Adrenal gland (tissue), 9 donors: ENCODE measurements at regions not wholly inside any gene's neighbourhood (a gene's known extent, or its start where the extent isn't known, plus 50 kb on each side); places are given as distances from the start of the nearest gene placed in this dataset.

Experiments
- DNase-seq, 7 donors: peaks; one replicate each; pipeline ENCODE4 v3.0.0-alpha.2; 2019 to 2020
- H3K27ac ChIP-seq, 5 donors: fragments of 200-600 bp; sonication (generic) in 4 of 5; 1 replicate in 3 of 5; 2 replicates in 2 of 5; pipeline versions ENCODE4 v1.5.1 to v1.8.0; 2016 to 2020; ENCODE audit warnings: mild to moderate bottlenecking in 1 of 5
- H3K27me3 ChIP-seq: fragments of 200-600 bp; 2 replicates; pipeline ENCODE4 v1.8.0; 2021
- H3K36me3 ChIP-seq, 2 donors: fragments of 200-600 bp; replicated peaks in 1 of 2; 1 replicate in 1 of 2; 2 replicates in 1 of 2; pipeline versions ENCODE4 v1.5.1 to v1.8.0; 2018 to 2022
- H3K4me1 ChIP-seq, 2 donors: fragments of 200-600 bp; replicated peaks in 1 of 2; 1 replicate in 1 of 2; 2 replicates in 1 of 2; pipeline versions ENCODE4 v1.5.1 to v1.8.0; 2018 to 2021
- H3K4me3 ChIP-seq, 4 donors: fragments of 200-600 bp; sonication (generic) in 3 of 4; one replicate each; pipeline ENCODE4 v1.5.1; 2016 to 2018
- H3K9me3 ChIP-seq, 3 donors: fragments of 200-600 bp; sonication (generic) in 1 of 3; replicated peaks in 1 of 3; 1 replicate in 2 of 3; 2 replicates in 1 of 3; pipeline versions ENCODE4 v1.5.1 to v1.8.0; 2016 to 2021
- CTCF ChIP-seq, 6 experiments: fragments of 450-650 bp in 4 of 6; fragments of 200-600 bp in 2 of 6; sonication (generic) in 1 of 6; IDR thresholded peaks; 1 replicate in 5 of 6; 2 replicates in 1 of 6; pipeline versions ENCODE4 v1.5.1 to v1.8.0; 2016 to 2021; ENCODE audit warnings: antibody characterized with exemption in 6 of 6, mild to moderate bottlenecking in 2 of 6, moderate library complexity in 1 of 6
- POLR2A ChIP-seq, 2 donors: fragments of 450-650 bp; IDR thresholded peaks; one replicate each; pipeline ENCODE4 v1.6.1; 2017; ENCODE audit warnings: antibody characterized with exemption in 2 of 2, mild to moderate bottlenecking in 2 of 2, moderate library complexity in 1 of 2
- WGBS, 4 donors: extraction: QIAGEN DNeasy Blood & Tissue Kit in 2 of 4; methylation state at CpG; one replicate each; pipeline versions ENCODE4 v1.1.5 to v1.1.7; 2013 to 2017; 5-methylcytosine and 5-hydroxymethylcytosine counted together
- intact Hi-C, 2 donors: fragments of 100-400 bp; cut with DNase I; formaldehyde crosslinking; loops; one replicate each; pipeline versions ENCODE4 v1.14.1 to v1.15.0; 2022 to 2023
- donor health status: healthy with polysubstance abuse.
- donor health status: Bipolar disorder and iron deficiency.
- donor health status: DM: yes; HTN: yes; CAD: no.
- donor health status: DM: no; HTN: no; CAD: no.
- donor health status: DM: no; HTN: no; CAD: no.

GRCh38 chr5:173745123-173745522 is 128.7 kb upstream of the BOD1 start:
- DNase-seq = peak in 1 of 7 donors; percentile 18
- intact Hi-C loops = no loop called here
- H3K27ac ChIP-seq = no peak overlapping the region
- no peaks in the 10 kb centered on the region for H3K9me3 ChIP-seq
- no peak overlapping the region for H3K4me3 ChIP-seq
- H3K36me3 ChIP-seq = no peaks in the 10 kb centered on the region
- H3K27me3 ChIP-seq = no peaks in the 10 kb centered on the region
- TF ChIP-seq CTCF (IDR thresholded peaks at IDR 0.05) (no peak), POLR2A (IDR thresholded peaks at IDR 0.05) (no peak)
- peaks cover 0 to 13% of the 10 kb centered on the region in 2 donors for H3K4me1 ChIP-seq
- WGBS, 4 donors = 73 to 92% (median 78%) methylated on average over 1 to 4 of the region's 4 CpGs

- H3K27me3 ChIP-seq = no peaks in the 10 kb centered on the region
- no peak overlapping the region for H3K4me3 ChIP-seq
- H3K27ac ChIP-seq = no peak overlapping the region
- no peaks in the 10 kb centered on the region for H3K9me3 ChIP-seq
- no peak for DNase-seq
- H3K36me3 ChIP-seq = no peaks in the 10 kb centered on the region
- peaks cover 0 to 13% of the 10 kb centered on the region in 2 donors for H3K4me1 ChIP-seq
- TF ChIP-seq POLR2A (IDR thresholded peaks at IDR 0.05) (no peak), CTCF (IDR thresholded peaks at IDR 0.05) (no peak)
- 88 to 95% (median 92%) methylated on average over 7 of the region's 7 CpGs for WGBS, 4 donors
- intact Hi-C loops = no loop called here
Measured at GRCh38 chr5:173745557-173745956, 129.1 kb upstream of the BOD1 start.

GRCh38 chr5:173746047-173746646 is 129.7 kb upstream of the BOD1 start:
- TF ChIP-seq CTCF (IDR thresholded peaks at IDR 0.05) (no peak), POLR2A (IDR thresholded peaks at IDR 0.05) (no peak)
- Histone ChIP-seq H3K4me1 (peaks cover 0 to 13% of the 10 kb centered on the region in 2 donors), H3K4me3 (no peak overlapping the region), H3K27me3 (no peaks in the 10 kb centered on the region), H3K36me3 (no peaks in the 10 kb centered on the region), H3K27ac (no peak overlapping the region), H3K9me3 (no peaks in the 10 kb centered on the region)
- WGBS, 4 donors = 87 to 94% (median 91%) methylated on average over 6 of the region's 6 CpGs
- no peak for DNase-seq
- intact Hi-C loops = no loop called here

GRCh38 chr5:173747876-173748275 is 131.4 kb upstream of the BOD1 start:
- Histone ChIP-seq H3K4me1 (peaks cover 0 to 12% of the 10 kb centered on the region in 2 donors), H3K4me3 (no peak overlapping the region), H3K27me3 (no peaks in the 10 kb centered on the region), H3K27ac (no peak overlapping the region), H3K9me3 (no peaks in the 10 kb centered on the region), H3K36me3 (no peaks in the 10 kb centered on the region)
- TF ChIP-seq CTCF (IDR thresholded peaks at IDR 0.05) = no peak
- no peak for TF ChIP-seq POLR2A (IDR thresholded peaks at IDR 0.05)
- intact Hi-C loops = no loop called here
- no peak for DNase-seq
